Thyroid gland (tissue), 4 donors: ENCODE measurements at regions not wholly inside any gene's neighbourhood (a gene's known extent, or its start where the extent isn't known, plus 50 kb on each side); places are given as distances from the start of the nearest gene placed in this dataset.

Experiments
- CTCF ChIP-seq, 6 experiments: fragments of 200-600 bp in 3 of 6; fragments of 450-650 bp in 3 of 6; sonication (generic) in 3 of 6; IDR thresholded peaks; one replicate each; pipeline ENCODE4 v1.5.1; 2016 to 2019; ENCODE audit warnings: antibody characterized with exemption in 6 of 6, mild to moderate bottlenecking in 2 of 6, inconsistent platforms in 1 of 6, moderate library complexity in 1 of 6
- POLR2A ChIP-seq, 2 donors: fragments of 450-650 bp; IDR thresholded peaks; one replicate each; pipeline ENCODE4 v1.6.1; 2017; ENCODE audit warnings: antibody characterized with exemption in 2 of 2, mild to moderate bottlenecking in 2 of 2, moderate library complexity in 1 of 2

GRCh38 chr10:57015595-57016318 is 654.7 kb upstream of the ZWINT start:
- TF ChIP-seq CTCF (IDR thresholded peaks at IDR 0.05) (no peak), POLR2A (IDR thresholded peaks at IDR 0.05) (no peak)
